Fibroblast of lung (primary cell): ENCODE measurements at regions not wholly inside any gene's neighbourhood (a gene's known extent, or its start where the extent isn't known, plus 50 kb on each side); places are given as distances from the start of the nearest gene placed in this dataset.
A peak's percentile ranks its signal among the peaks of the same experiment; 100 is the strongest.

Experiments used
- DNase-seq, 2 donors: peaks; one replicate each; pipeline versions ENCODE4 v3.0.0 to v3.0.0-alpha.2; 2010; ENCODE audit warnings: low read depth in 2 of 2
- H2AFZ ChIP-seq: 2 replicates; pipeline ENCODE4 v1.5.1; 2012; ENCODE audit warnings: low read length, control low read depth, inconsistent platforms
- H3K27ac ChIP-seq: 2 replicates; pipeline ENCODE4 v1.5.1; 2011; ENCODE audit warnings: low read length, control low read depth; ENCODE audit not compliant: insufficient read depth
- H3K27me3 ChIP-seq: 2 replicates; pipeline ENCODE4 v1.5.1; 2011; ENCODE audit warnings: mild to moderate bottlenecking, low read length; ENCODE audit not compliant: control insufficient read depth, insufficient read depth
- H3K36me3 ChIP-seq: 2 replicates; pipeline ENCODE4 v1.5.1; 2011; ENCODE audit warnings: low read length; ENCODE audit not compliant: control insufficient read depth, insufficient read depth
- H3K4me1 ChIP-seq: 2 replicates; pipeline ENCODE4 v1.5.1; 2011; ENCODE audit warnings: low read length; ENCODE audit not compliant: control insufficient read depth, insufficient read depth; ENCODE audit errors: extremely low read depth
- H3K4me2 ChIP-seq: 2 replicates; pipeline ENCODE4 v1.5.1; 2011; ENCODE audit warnings: low read length, control low read depth; ENCODE audit not compliant: insufficient read depth; ENCODE audit errors: extremely low read depth
- H3K4me3 ChIP-seq, 4 experiments: fragments of 200-600 bp in 1 of 4; sonication (generic) in 1 of 4; replicated peaks in 1 of 4; 2 replicates each; pipeline ENCODE4 v1.5.1; 2011 to 2016; ENCODE audit warnings: low read length in 4 of 4, low read depth in 3 of 4, mild to moderate bottlenecking in 3 of 4, control low read depth in 2 of 4, inconsistent platforms in 1 of 4, mixed read lengths in 1 of 4; ENCODE audit not compliant: insufficient read depth in 1 of 4; ENCODE audit errors: control extremely low read depth in 1 of 4
- H3K79me2 ChIP-seq: 2 replicates; pipeline ENCODE4 v1.5.1; 2012; ENCODE audit warnings: mild to moderate bottlenecking, low read length, inconsistent platforms; ENCODE audit not compliant: control insufficient read depth, insufficient read depth
- H3K9ac ChIP-seq: 2 replicates; pipeline ENCODE4 v1.5.1; 2011; ENCODE audit warnings: mild to moderate bottlenecking, low read length, control low read depth; ENCODE audit not compliant: insufficient read depth
- H3K9me3 ChIP-seq: 2 replicates; pipeline ENCODE4 v1.5.1; 2012; ENCODE audit warnings: low read depth, low read length; ENCODE audit not compliant: control insufficient read depth, insufficient read depth
- H4K20me1 ChIP-seq: 2 replicates; pipeline ENCODE4 v1.5.1; 2011; ENCODE audit warnings: low read length; ENCODE audit not compliant: control insufficient read depth, insufficient read depth; ENCODE audit errors: extremely low read depth
- EZH2 ChIP-seq: IDR thresholded peaks from 2 replicates; pipeline ENCODE4 v1.5.1; 2012; ENCODE audit warnings: low read length, control low read depth, mild to moderate bottlenecking; ENCODE audit errors: missing control alignments
- TF ChIP-seq, protein P1 (sequence below), 2 donors: IDR thresholded peaks in 1 of 2; conservative IDR thresholded peaks in 1 of 2; 1 replicate in 1 of 2; 2 replicates in 1 of 2; pipeline ENCODE4 v1.5.1; 2011 to 2012; ENCODE audit warnings: low read length in 2 of 2, control low read depth in 1 of 2, inconsistent platforms in 1 of 2, low read depth in 1 of 2, mild to moderate bottlenecking in 1 of 2

DNA sequence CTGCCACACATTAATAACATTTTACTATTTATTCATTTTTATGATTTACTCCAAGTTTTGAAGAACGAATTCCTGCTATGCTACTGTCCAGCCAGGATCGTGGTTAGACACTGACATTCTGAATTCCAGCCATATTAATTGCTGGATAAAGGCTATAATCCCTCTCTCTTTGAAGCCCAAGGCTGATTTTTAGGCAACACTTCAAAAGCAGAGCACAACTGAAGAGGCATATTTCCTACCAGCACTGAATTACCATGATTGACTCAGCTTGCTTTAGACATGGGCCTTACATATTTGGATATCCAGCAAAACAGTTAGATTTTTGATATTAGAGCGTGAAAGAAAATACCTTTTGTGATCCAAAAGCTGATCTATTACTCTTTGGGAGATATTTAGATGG lies 205.0 kb downstream of the ZIC1 start:
- Histone ChIP-seq H2AFZ (no peak overlapping the region), H3K79me2 (no peaks in the 10 kb centered on the region)

DNA sequence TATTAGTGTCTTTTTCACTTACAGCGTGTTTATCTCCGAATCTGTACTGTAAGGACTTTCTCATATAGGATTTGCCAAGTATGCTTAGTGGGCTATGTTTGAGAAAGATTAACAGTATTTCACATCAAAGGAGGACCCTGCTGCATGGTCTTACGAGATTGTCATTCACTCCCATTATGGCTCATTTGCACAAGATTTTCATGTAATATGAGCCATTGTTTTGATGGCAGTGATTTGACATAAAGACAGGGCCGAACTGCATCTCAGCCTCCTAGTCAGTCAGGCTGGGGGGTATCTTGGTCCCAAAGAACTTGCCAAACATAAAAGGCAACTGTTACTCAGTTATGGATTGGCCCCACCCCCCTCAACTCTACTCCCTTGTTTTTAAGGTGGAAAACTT lies 205.9 kb downstream of the ZIC1 start:
- H3K27me3 ChIP-seq: no peaks in the 10 kb centered on the region
- no peak overlapping the region for H2AFZ ChIP-seq
- no peak overlapping the region for H3K4me2 ChIP-seq
- H3K27ac ChIP-seq: no peak overlapping the region
- no peak overlapping the region for H3K9ac ChIP-seq
- no peak overlapping the region for H3K4me3 ChIP-seq
- no peaks in the 10 kb centered on the region for H3K4me1 ChIP-seq
- TF ChIP-seq, protein P1, sequence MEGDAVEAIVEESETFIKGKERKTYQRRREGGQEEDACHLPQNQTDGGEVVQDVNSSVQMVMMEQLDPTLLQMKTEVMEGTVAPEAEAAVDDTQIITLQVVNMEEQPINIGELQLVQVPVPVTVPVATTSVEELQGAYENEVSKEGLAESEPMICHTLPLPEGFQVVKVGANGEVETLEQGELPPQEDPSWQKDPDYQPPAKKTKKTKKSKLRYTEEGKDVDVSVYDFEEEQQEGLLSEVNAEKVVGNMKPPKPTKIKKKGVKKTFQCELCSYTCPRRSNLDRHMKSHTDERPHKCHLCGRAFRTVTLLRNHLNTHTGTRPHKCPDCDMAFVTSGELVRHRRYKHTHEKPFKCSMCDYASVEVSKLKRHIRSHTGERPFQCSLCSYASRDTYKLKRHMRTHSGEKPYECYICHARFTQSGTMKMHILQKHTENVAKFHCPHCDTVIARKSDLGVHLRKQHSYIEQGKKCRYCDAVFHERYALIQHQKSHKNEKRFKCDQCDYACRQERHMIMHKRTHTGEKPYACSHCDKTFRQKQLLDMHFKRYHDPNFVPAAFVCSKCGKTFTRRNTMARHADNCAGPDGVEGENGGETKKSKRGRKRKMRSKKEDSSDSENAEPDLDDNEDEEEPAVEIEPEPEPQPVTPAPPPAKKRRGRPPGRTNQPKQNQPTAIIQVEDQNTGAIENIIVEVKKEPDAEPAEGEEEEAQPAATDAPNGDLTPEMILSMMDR (conservative IDR thresholded peaks at IDR 0.05 in 1 of 2, IDR thresholded peaks at IDR 0.05 in 1 of 2; ENCODE audit: low read depth in 1 of 2, low read length in 2 of 2): no peak
- no peak for TF ChIP-seq EZH2
- no peaks in the 10 kb centered on the region for H3K79me2 ChIP-seq
- H3K9me3 ChIP-seq: no peaks in the 10 kb centered on the region
- DNase-seq: no peak
- no peaks in the 10 kb centered on the region for H3K36me3 ChIP-seq
- no peaks in the 10 kb centered on the region for H4K20me1 ChIP-seq

More for the DNA sequence above, 205.0 kb downstream of the ZIC1 start:
- no peaks in the 10 kb centered on the region for H3K36me3 ChIP-seq
- H3K9ac ChIP-seq: no peak overlapping the region
- H3K9me3 ChIP-seq: no peaks in the 10 kb centered on the region
- H3K4me2 ChIP-seq: no peak overlapping the region
- H3K27ac ChIP-seq: no peak overlapping the region
- TF ChIP-seq, protein P1 (conservative IDR thresholded peaks at IDR 0.05 in 1 of 2, IDR thresholded peaks at IDR 0.05 in 1 of 2; ENCODE audit: low read depth in 1 of 2, low read length in 2 of 2): no peak
- no peak for TF ChIP-seq EZH2
- H4K20me1 ChIP-seq: no peaks in the 10 kb centered on the region
- DNase-seq: peak in 1 of 2 donors; percentile 47
- no peaks in the 10 kb centered on the region for H3K27me3 ChIP-seq
- H3K4me3 ChIP-seq: no peak overlapping the region
- H3K4me1 ChIP-seq: no peaks in the 10 kb centered on the region

DNA sequence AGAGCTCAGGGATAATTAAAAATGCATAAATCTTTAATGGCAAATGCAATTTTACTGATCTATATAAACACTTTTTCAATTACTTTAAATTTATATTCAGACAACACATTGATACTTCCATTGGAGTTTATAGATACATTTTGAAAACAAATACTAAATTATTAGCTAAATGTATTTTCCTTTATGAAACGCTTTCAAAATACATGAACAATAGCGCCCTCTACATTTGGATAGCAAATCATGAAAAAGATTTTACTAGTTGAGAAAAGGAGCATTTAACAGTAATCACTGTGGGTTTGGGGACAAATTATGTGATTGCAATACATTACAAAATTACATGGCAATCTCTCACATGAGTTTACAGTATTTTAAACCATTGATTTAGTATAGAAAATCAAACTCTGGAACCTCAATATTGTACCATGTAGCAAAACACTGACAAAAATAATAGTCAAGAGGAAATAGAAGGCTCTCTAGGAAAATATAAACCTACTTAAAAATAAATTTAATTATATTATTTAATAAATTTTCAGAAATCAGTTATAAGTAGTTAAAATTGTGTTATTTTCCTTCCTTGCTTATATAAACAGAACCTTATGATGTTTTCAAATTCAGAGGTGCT lies 207.9 kb downstream of the ZIC1 start:
- Histone ChIP-seq H3K36me3 (no peaks in the 10 kb centered on the region), H2AFZ (no peak overlapping the region), H3K9me3 (no peaks in the 10 kb centered on the region), H3K79me2 (no peaks in the 10 kb centered on the region), H3K9ac (no peak overlapping the region), H3K4me2 (no peak overlapping the region), H3K4me1 (no peaks in the 10 kb centered on the region), H3K4me3 (no peak overlapping the region), H3K27ac (no peak overlapping the region), H3K27me3 (no peaks in the 10 kb centered on the region), H4K20me1 (no peaks in the 10 kb centered on the region)
- no peak for TF ChIP-seq EZH2
- TF ChIP-seq, protein P1 (conservative IDR thresholded peaks at IDR 0.05 in 1 of 2, IDR thresholded peaks at IDR 0.05 in 1 of 2; ENCODE audit: low read depth in 1 of 2, low read length in 2 of 2): peak in 1 of 2 donors; percentile 48
- DNase-seq: peak; percentile 3 to 56
